Uterus (tissue), 3 donors: ENCODE measurements at regions not wholly inside any gene's neighbourhood (a gene's known extent, or its start where the extent isn't known, plus 50 kb on each side); places are given as distances from the start of the nearest gene placed in this dataset.

Experiments
- DNase-seq, 2 donors: peaks; one replicate each; pipeline ENCODE4 v3.0.0-alpha.2; 2019 to 2020
- H3K27ac ChIP-seq, 2 donors: fragments of 200-600 bp; sonication (generic); 1 replicate in 1 of 2; 2 replicates in 1 of 2; pipeline ENCODE4 v1.5.1; 2016 to 2018
- H3K27me3 ChIP-seq, 2 donors: fragments of 200-600 bp; sonication (generic); one replicate each; pipeline ENCODE4 v1.5.1; 2018 to 2019; ENCODE audit warnings: control low read depth in 1 of 2
- H3K36me3 ChIP-seq, 2 donors: fragments of 200-600 bp; sonication (generic); one replicate each; pipeline ENCODE4 v1.5.1; 2019; ENCODE audit warnings: control low read depth in 1 of 2
- H3K4me1 ChIP-seq, 2 donors: fragments of 200-600 bp; sonication (generic); one replicate each; pipeline ENCODE4 v1.5.1; 2018 to 2019; ENCODE audit warnings: control low read depth in 1 of 2
- H3K4me3 ChIP-seq, 2 donors: fragments of 200-600 bp; sonication (generic); 1 replicate in 1 of 2; 2 replicates in 1 of 2; pipeline ENCODE4 v1.5.1; 2018 to 2019; ENCODE audit warnings: mild to moderate bottlenecking in 1 of 2
- H3K9me3 ChIP-seq, 2 donors: fragments of 200-600 bp; sonication (generic); one replicate each; pipeline ENCODE4 v1.5.1; 2019; ENCODE audit warnings: control low read depth in 1 of 2
- POLR2A ChIP-seq, 2 donors: fragments of 450-650 bp; IDR thresholded peaks; one replicate each; pipeline ENCODE4 v1.6.1; 2016; ENCODE audit warnings: antibody characterized with exemption in 2 of 2, mild to moderate bottlenecking in 1 of 2, moderate library complexity in 1 of 2
- intact Hi-C: fragments of 100-400 bp; cut with DNase I; formaldehyde crosslinking; loops from one replicate; pipeline ENCODE4 v1.15.1; 2023; ENCODE audit warnings: low total_unique reads
- TF ChIP-seq, protein P1 (sequence below), 4 experiments: fragments of 200-600 bp in 2 of 4; fragments of 450-650 bp in 2 of 4; sonication (generic) in 2 of 4; IDR thresholded peaks; one replicate each; pipeline ENCODE4 v1.5.1; 2016 to 2019; ENCODE audit warnings: antibody characterized with exemption in 4 of 4, mild to moderate bottlenecking in 2 of 4, moderate library complexity in 1 of 4
- donor health status: DM: yes; HTN: yes; CAD: no.

DNA sequence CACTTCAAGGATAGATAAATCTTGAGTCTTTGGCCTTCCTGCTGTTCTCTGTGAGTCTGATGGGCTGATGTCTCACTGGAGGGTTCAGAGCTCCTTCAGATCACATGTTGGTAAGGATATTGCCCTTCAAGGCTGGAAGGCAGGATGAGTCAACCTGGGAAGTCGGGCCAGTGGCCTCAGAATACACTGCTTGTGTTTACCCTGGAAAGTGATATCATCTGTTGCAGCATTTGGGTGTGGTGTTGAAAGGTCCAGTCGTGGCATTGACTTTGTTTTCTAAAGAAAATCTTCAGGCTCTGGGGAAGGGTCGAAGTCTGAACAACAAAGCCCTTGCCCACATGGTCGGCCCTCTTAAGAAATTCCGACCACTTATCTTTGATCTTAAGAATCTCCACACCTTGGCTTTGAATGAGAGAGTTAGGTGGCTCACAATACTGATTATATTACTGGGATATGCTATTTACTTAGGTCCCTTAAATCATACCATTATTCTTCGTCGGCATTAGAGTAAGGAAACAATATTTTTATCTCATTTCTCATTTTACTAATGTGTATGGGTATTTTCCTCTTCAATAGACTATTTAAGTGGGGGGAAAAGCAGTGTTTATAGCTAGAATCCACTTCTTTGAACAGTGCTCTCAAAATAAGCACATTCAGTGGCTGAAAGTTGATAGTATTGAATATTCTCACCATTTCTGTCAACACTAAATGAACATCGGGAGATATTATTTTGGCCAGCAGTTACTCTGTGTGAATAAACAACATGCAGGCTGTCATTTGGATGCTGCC is 303.9 kb upstream of the RASGRP1 start:
- intact Hi-C loops: no loop called here
- H3K4me3 ChIP-seq: no peak overlapping the region
- TF ChIP-seq POLR2A (IDR thresholded peaks at IDR 0.05): no peak
- TF ChIP-seq, protein P1, sequence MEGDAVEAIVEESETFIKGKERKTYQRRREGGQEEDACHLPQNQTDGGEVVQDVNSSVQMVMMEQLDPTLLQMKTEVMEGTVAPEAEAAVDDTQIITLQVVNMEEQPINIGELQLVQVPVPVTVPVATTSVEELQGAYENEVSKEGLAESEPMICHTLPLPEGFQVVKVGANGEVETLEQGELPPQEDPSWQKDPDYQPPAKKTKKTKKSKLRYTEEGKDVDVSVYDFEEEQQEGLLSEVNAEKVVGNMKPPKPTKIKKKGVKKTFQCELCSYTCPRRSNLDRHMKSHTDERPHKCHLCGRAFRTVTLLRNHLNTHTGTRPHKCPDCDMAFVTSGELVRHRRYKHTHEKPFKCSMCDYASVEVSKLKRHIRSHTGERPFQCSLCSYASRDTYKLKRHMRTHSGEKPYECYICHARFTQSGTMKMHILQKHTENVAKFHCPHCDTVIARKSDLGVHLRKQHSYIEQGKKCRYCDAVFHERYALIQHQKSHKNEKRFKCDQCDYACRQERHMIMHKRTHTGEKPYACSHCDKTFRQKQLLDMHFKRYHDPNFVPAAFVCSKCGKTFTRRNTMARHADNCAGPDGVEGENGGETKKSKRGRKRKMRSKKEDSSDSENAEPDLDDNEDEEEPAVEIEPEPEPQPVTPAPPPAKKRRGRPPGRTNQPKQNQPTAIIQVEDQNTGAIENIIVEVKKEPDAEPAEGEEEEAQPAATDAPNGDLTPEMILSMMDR (IDR thresholded peaks at IDR 0.05): no peak
- no peak for DNase-seq
- no peaks in the 10 kb centered on the region for H3K9me3 ChIP-seq
- H3K36me3 ChIP-seq: no peaks in the 10 kb centered on the region
- H3K27me3 ChIP-seq: no peaks in the 10 kb centered on the region
- no peak overlapping the region for H3K27ac ChIP-seq
- peaks cover 0 to 5% of the 10 kb centered on the region in 2 donors for H3K4me1 ChIP-seq

- intact Hi-C loops: no loop called here
- no peaks in the 10 kb centered on the region for H3K4me1 ChIP-seq
- H3K27ac ChIP-seq: no peak overlapping the region
- no peak for DNase-seq
- H3K9me3 ChIP-seq: no peaks in the 10 kb centered on the region
- TF ChIP-seq, protein P1 (IDR thresholded peaks at IDR 0.05): no peak
- TF ChIP-seq POLR2A (IDR thresholded peaks at IDR 0.05): no peak
- no peak overlapping the region for H3K4me3 ChIP-seq
- H3K36me3 ChIP-seq: no peaks in the 10 kb centered on the region
- no peaks in the 10 kb centered on the region for H3K27me3 ChIP-seq
These were observed 307.0 kb upstream of the RASGRP1 start for GRCh38 chr15:38871638-38872037.

DNA sequence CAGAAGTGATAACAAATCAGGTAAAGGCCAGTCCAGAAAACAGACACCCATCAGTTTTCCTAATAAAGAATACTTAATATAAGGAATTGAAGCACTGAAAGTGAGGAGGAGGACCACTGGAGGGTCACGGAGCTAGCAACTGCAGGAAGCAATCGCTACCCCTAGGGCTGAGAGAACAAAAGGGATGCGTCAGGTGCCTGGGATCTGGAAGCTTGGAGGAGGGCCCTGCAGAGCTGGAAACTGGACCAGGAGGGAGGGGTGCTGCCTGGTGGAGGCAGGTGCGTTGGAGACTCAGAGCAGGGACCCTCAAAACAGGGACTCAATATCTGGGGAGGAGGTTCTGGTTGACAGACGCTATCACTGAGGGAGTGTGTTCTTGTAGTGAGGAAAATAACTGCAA is 308.1 kb upstream of the RASGRP1 start:
- no peaks in the 10 kb centered on the region for H3K9me3 ChIP-seq
- DNase-seq: no peak
- H3K4me3 ChIP-seq: no peak overlapping the region
- TF ChIP-seq POLR2A (IDR thresholded peaks at IDR 0.05): no peak
- TF ChIP-seq, protein P1 (IDR thresholded peaks at IDR 0.05): no peak
- no peaks in the 10 kb centered on the region for H3K4me1 ChIP-seq
- H3K27ac ChIP-seq: no peak overlapping the region
- intact Hi-C loops: no loop called here
- no peaks in the 10 kb centered on the region for H3K36me3 ChIP-seq
- no peaks in the 10 kb centered on the region for H3K27me3 ChIP-seq

DNA sequence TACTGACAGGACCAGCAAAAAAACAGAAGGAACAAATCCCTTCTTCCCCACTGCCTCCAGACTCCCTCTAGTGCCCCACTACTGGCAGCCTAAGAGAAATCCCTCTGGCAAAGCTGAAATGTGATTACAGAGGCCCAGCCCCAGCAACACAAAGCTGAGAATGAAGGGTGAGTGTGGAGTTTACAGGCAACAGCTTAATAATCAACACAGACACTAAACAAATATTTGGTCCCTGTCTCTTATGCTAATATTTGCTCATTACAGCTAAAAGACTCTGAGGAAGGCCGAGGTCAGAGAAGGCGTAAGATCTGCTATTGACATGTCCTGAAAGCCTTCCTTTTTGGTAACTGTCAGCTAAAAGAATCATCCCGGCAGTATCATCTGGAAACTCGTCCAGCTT is 308.5 kb upstream of the RASGRP1 start:
- TF ChIP-seq, protein P1 (IDR thresholded peaks at IDR 0.05): no peak
- no peak for TF ChIP-seq POLR2A (IDR thresholded peaks at IDR 0.05)
- Histone ChIP-seq H3K27me3 (no peaks in the 10 kb centered on the region), H3K4me1 (no peaks in the 10 kb centered on the region), H3K4me3 (no peak overlapping the region), H3K9me3 (no peaks in the 10 kb centered on the region), H3K27ac (no peak overlapping the region), H3K36me3 (no peaks in the 10 kb centered on the region)
- intact Hi-C loops: no loop called here
- DNase-seq: no peak

DNA sequence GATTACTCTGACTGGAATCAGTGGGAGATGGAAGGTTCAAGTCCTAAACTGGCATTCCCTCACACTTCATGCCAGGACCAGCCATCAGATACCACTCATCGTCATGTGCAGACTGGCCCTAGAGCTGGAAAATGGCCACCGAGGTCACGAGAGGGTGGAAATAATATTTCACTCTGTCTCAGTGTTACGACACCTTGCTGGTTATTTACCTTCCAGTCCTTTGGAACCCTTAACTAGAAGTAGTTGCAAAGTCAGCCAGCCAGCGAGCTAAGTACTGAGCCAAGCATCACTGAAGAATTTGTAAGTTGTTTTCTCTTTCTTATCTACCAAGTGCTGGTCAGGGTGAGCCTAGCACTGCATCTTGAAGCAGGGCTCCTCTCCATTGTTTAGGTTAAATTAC is 309.9 kb upstream of the RASGRP1 start:
- Histone ChIP-seq H3K4me1 (no peaks in the 10 kb centered on the region), H3K36me3 (no peaks in the 10 kb centered on the region), H3K27me3 (no peaks in the 10 kb centered on the region), H3K9me3 (no peaks in the 10 kb centered on the region), H3K4me3 (no peak overlapping the region), H3K27ac (no peak overlapping the region)
- no peak for TF ChIP-seq POLR2A (IDR thresholded peaks at IDR 0.05)
- TF ChIP-seq, protein P1 (IDR thresholded peaks at IDR 0.05): no peak
- DNase-seq: no peak
- intact Hi-C loops: no loop called here
